ENCODE measurements at regions not wholly inside any gene's neighbourhood (a gene's known extent, or its start where the extent isn't known, plus 50 kb on each side); places are given as distances from the start of the nearest gene placed in this dataset.

DNA sequence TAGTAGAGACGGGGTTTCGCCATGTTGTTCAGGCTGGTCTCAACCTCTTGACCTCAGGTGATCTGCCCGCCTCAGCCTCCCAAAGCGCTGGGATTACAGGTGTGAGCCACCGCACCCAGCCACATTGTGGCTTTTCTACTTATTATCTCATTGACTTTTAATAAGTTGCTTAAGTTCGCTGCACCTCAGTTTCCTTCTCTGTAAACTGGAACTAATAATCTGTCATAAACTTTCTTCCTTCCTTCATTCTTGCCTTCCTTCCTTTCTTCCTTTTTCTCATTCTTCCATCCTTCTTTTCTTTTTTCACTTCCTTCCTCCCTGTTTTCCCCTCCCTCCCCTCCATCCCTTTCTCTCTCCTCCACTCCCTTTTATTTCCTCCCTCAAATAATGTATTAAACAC, 192.2 kb downstream of the MAF start:
- intact Hi-C loops (cut with DNase I), result no loop called here
- DNase-seq (no peak), ATAC-seq (no peak)
- H3K27ac ChIP-seq, result no peak overlapping the region
- no peak for TF ChIP-seq CTCF (IDR thresholded peaks at IDR 0.05)
- H3K4me1 ChIP-seq, result no peaks in the 10 kb centered on the region
- no peaks in the 10 kb centered on the region for H3K27me3 ChIP-seq
- H3K9me3 ChIP-seq, result no peaks in the 10 kb centered on the region
- H3K4me3 ChIP-seq, result no peak overlapping the region
- no peaks in the 10 kb centered on the region for H3K36me3 ChIP-seq

DNA sequence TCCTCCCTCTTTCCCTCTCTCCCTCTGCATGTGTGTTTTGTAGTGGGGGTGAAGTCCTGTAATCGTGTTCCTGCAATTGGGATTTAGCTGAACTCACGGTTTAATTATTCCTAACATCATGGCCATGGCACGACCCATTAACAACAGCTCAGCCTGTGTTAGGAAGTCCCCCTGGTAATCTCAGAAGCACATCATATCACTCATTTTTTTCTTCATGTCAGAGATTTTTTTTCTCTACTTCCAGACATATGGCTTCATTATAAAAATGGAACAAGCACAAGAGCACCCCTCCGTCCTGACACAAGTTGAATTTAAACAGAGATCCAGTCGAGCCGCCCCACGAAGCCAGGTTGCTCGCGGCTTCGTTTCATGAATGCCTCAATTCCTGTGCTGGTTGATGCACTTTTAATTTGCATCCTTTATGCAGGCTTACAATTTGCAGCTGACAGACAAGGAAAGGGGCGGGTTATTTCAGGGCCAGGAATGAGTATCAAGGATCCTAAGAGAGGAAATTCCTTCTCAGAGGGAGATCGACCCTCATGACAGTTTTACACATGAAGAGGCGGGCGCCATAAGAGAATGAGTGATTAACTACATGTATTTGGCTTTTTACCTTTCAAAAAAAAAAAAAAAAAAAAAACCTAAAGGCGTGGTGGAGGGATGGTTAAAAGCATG, 192.9 kb downstream of the MAF start:
- intact Hi-C loops (cut with DNase I), result no loop called here
- no peak for ATAC-seq
- Histone ChIP-seq H3K36me3 (no peaks in the 10 kb centered on the region), H3K27ac (no peak overlapping the region), H3K4me3 (no peak overlapping the region), H3K9me3 (no peaks in the 10 kb centered on the region), H3K27me3 (no peaks in the 10 kb centered on the region), H3K4me1 (no peaks in the 10 kb centered on the region)
- no peak for TF ChIP-seq CTCF (IDR thresholded peaks at IDR 0.05)
- no peak for DNase-seq

GRCh38 chr16:79407005-79407404, 193.5 kb downstream of the MAF start:
- no peak overlapping the region for H3K27ac ChIP-seq
- no peak overlapping the region for H3K4me3 ChIP-seq
- no peak for ATAC-seq

DNA sequence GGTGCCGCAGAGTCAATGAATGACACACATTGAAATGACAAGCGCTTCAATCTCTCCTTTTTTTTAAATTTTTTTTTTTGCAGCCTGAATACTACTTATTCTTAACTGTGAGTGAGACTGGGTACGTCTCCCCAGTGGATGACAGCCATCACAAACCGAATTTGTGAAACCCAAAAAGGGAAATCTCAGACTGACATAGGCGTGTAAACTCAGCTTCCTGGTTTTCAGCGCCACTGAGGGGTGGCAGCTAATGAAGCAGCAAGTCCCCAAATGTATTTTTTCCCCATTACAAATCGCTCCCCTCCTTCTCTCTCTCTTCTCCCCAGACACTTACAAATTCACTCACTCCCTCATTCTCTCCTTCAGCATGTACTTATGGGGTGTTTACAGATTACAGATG, 196.0 kb downstream of the MAF start:
- intact Hi-C loops (cut with DNase I), result no loop called here
- Histone ChIP-seq H3K4me3 (no peak overlapping the region), H3K27ac (no peak overlapping the region), H3K4me1 (no peaks in the 10 kb centered on the region), H3K27me3 (no peaks in the 10 kb centered on the region), H3K36me3 (no peaks in the 10 kb centered on the region), H3K9me3 (no peaks in the 10 kb centered on the region)
- ATAC-seq, result no peak
- DNase-seq, result no peak
- TF ChIP-seq CTCF (IDR thresholded peaks at IDR 0.05), result no peak

More at GRCh38 chr16:79407005-79407404, 193.5 kb downstream of the MAF start:
- DNase-seq, result no peak
- no peaks in the 10 kb centered on the region for H3K27me3 ChIP-seq
- no peak for TF ChIP-seq CTCF (IDR thresholded peaks at IDR 0.05)
- no peaks in the 10 kb centered on the region for H3K9me3 ChIP-seq
- H3K4me1 ChIP-seq, result no peaks in the 10 kb centered on the region
- H3K36me3 ChIP-seq, result no peaks in the 10 kb centered on the region
- intact Hi-C loops (cut with DNase I), result no loop called here

DNA sequence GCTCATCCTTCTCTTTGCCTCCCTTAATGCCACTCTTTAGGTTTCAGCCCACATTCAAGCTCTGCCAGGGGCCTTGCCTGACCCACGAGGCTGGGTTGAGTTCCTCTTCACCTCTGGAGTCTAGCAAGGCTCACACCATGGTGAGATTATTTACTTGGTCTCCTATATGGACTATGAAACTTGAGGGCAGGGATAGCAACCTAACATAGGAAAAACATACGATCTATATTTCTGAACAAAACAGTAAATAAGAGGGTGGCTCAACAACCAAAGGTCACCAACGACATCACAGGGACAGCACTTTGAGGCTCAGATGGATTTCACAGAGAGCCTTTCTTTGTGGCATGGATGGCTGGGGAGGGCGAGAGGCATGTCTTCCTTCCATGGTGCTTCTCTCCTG, 197.0 kb downstream of the MAF start:
- intact Hi-C loops (cut with DNase I), result no loop called here
- TF ChIP-seq CTCF (IDR thresholded peaks at IDR 0.05), result no peak
- Histone ChIP-seq H3K9me3 (no peaks in the 10 kb centered on the region), H3K4me1 (no peaks in the 10 kb centered on the region), H3K36me3 (no peaks in the 10 kb centered on the region), H3K27me3 (no peaks in the 10 kb centered on the region), H3K4me3 (no peak overlapping the region), H3K27ac (no peak overlapping the region)
- ATAC-seq (no peak), DNase-seq (no peak)

GRCh38 chr16:79402920-79403319, 197.6 kb downstream of the MAF start:
- Histone ChIP-seq H3K27me3 (no peaks in the 10 kb centered on the region), H3K4me1 (no peaks in the 10 kb centered on the region), H3K27ac (no peak overlapping the region), H3K4me3 (no peak overlapping the region), H3K9me3 (no peaks in the 10 kb centered on the region), H3K36me3 (no peaks in the 10 kb centered on the region)
- intact Hi-C loops (cut with DNase I), result no loop called here
- no peak for DNase-seq
- ATAC-seq, result no peak
- TF ChIP-seq CTCF (IDR thresholded peaks at IDR 0.05), result no peak
